WTC11 (cell line): ENCODE measurements at regions not wholly inside any gene's neighbourhood (a gene's known extent, or its start where the extent isn't known, plus 50 kb on each side); places are given as distances from the start of the nearest gene placed in this dataset.

Source experiments
- ATAC-seq: fragments of 200-7000 bp; cut with Tn5 transposase; 2 replicates; pipeline ENCODE4 v1.10.0; 2021; ENCODE audit warnings: mild to moderate bottlenecking, moderate library complexity
- CTCF ChIA-PET: fragments of 300-600 bp; sonication (Branson Sonifier 250); formaldehyde crosslinking; loops from one replicate; lab custom pipeline; 2021; ENCODE audit warnings: antibody characterized with exemption; lab: Charles Lee
- POLR2A ChIA-PET: fragments of 350-600 bp; sonication (Branson Sonifier 250); formaldehyde crosslinking; loops from one replicate; lab custom pipeline; 2021; ENCODE audit warnings: antibody characterized with exemption; lab: Charles Lee
- DNase-seq: peaks from one replicate; pipeline ENCODE4 v3.0.0; 2021; ENCODE audit warnings: low spot score
- H3K27ac Mint-ChIP-seq: 2 replicates; pipeline ENCODE4 v1.8.0; 2021; ENCODE audit warnings: mixed read lengths
- H3K27me3 Mint-ChIP-seq: 2 replicates; pipeline ENCODE4 v1.8.0; 2021; ENCODE audit warnings: low read depth, mild to moderate bottlenecking, moderate library complexity, mixed read lengths
- H3K36me3 Mint-ChIP-seq: 2 replicates; pipeline ENCODE4 v1.8.0; 2021; ENCODE audit warnings: mixed read lengths
- H3K4me1 Mint-ChIP-seq: 2 replicates; pipeline ENCODE4 v1.8.0; 2022; ENCODE audit warnings: mixed read lengths
- H3K4me3 Mint-ChIP-seq: 2 replicates; pipeline ENCODE4 v1.8.0; 2021; ENCODE audit warnings: mild to moderate bottlenecking, moderate library complexity, mixed read lengths
- H3K9me3 Mint-ChIP-seq: 2 replicates; pipeline ENCODE4 v1.8.0; 2021; ENCODE audit warnings: mixed read lengths
- AFF4 ChIP-seq: sonication (generic); formaldehyde crosslinking; IDR thresholded peaks from 2 replicates; pipeline ENCODE4 v1.8.1; 2023; ENCODE audit warnings: mild to moderate bottlenecking, missing genetic modification reagents, borderline replicate concordance
- ATF6 ChIP-seq: sonication (generic); formaldehyde crosslinking; IDR thresholded peaks from 2 replicates; pipeline ENCODE4 v1.8.1; 2023; ENCODE audit warnings: mild to moderate bottlenecking, missing genetic modification reagents
- CREM ChIP-seq: sonication (generic); formaldehyde crosslinking; IDR thresholded peaks from 2 replicates; pipeline ENCODE4 v1.8.1; 2022; ENCODE audit warnings: mild to moderate bottlenecking, missing genetic modification reagents, moderate library complexity
- E2F1 ChIP-seq: sonication (generic); formaldehyde crosslinking; IDR thresholded peaks from 2 replicates; pipeline ENCODE4 v1.8.0; 2022; ENCODE audit warnings: mild to moderate bottlenecking, missing genetic modification reagents
- ELF4 ChIP-seq: sonication (generic); formaldehyde crosslinking; IDR thresholded peaks from 2 replicates; pipeline ENCODE4 v1.8.1; 2022; ENCODE audit warnings: low read depth, mild to moderate bottlenecking, moderate library complexity, missing genetic modification reagents
- ESRRA ChIP-seq: sonication (generic); formaldehyde crosslinking; IDR thresholded peaks from 2 replicates; pipeline ENCODE4 v1.8.1; 2022; ENCODE audit warnings: mild to moderate bottlenecking, missing genetic modification reagents, borderline replicate concordance
- ETV6 ChIP-seq: sonication (generic); formaldehyde crosslinking; IDR thresholded peaks from 2 replicates; pipeline ENCODE4 v1.8.1; 2022; ENCODE audit warnings: mild to moderate bottlenecking, missing genetic modification reagents
- FOXK1 ChIP-seq: sonication (generic); formaldehyde crosslinking; IDR thresholded peaks from 2 replicates; pipeline ENCODE4 v1.8.0; 2022; ENCODE audit warnings: mild to moderate bottlenecking, moderate library complexity, missing genetic modification reagents
- GABPB1 ChIP-seq: sonication (generic); formaldehyde crosslinking; IDR thresholded peaks from 2 replicates; pipeline ENCODE4 v1.8.1; 2023; ENCODE audit warnings: mild to moderate bottlenecking, missing genetic modification reagents
- HMGA2 ChIP-seq: fragments of 250-450 bp; sonication (Bioruptor Pico); IDR thresholded peaks from 2 replicates; pipeline ENCODE4 v1.4.0; 2021; ENCODE audit warnings: mild to moderate bottlenecking, moderate library complexity
- HMGXB4 ChIP-seq: sonication (generic); formaldehyde crosslinking; IDR thresholded peaks from 2 replicates; pipeline ENCODE4 v1.8.1; 2023; ENCODE audit warnings: mild to moderate bottlenecking, moderate library complexity, missing genetic modification reagents
- KAT7 ChIP-seq: sonication (generic); formaldehyde crosslinking; IDR thresholded peaks from 2 replicates; pipeline ENCODE4 v1.8.1; 2023; ENCODE audit warnings: missing genetic modification reagents, mild to moderate bottlenecking, borderline replicate concordance
- MYBL2 ChIP-seq: sonication (generic); formaldehyde crosslinking; IDR thresholded peaks from 2 replicates; pipeline ENCODE4 v1.8.1; 2023; ENCODE audit warnings: mild to moderate bottlenecking, moderate library complexity, missing genetic modification reagents
- NR1H2 ChIP-seq: sonication (generic); formaldehyde crosslinking; IDR thresholded peaks from 2 replicates; pipeline ENCODE4 v1.9.0; 2021; ENCODE audit warnings: mild to moderate bottlenecking, moderate library complexity, missing genetic modification reagents
- SOX15 ChIP-seq: fragments of 250-450 bp; sonication (Bioruptor Pico); IDR thresholded peaks from 2 replicates; pipeline ENCODE4 v1.9.0; 2021; ENCODE audit warnings: mild to moderate bottlenecking
- SP1 ChIP-seq: sonication (generic); formaldehyde crosslinking; conservative IDR thresholded peaks from 2 replicates; pipeline ENCODE4 v1.8.1; 2022; ENCODE audit warnings: missing genetic modification reagents
- TEAD4 ChIP-seq: sonication (generic); formaldehyde crosslinking; IDR thresholded peaks from 2 replicates; pipeline ENCODE4 v1.8.0; 2022; ENCODE audit warnings: mild to moderate bottlenecking, missing genetic modification reagents
- ZBTB43 ChIP-seq: sonication (generic); formaldehyde crosslinking; IDR thresholded peaks from 2 replicates; pipeline ENCODE4 v1.8.1; 2023; ENCODE audit warnings: mild to moderate bottlenecking, missing genetic modification reagents
- ZMAT4 ChIP-seq: fragments of 250-450 bp; sonication (Bioruptor Pico); IDR thresholded peaks from 2 replicates; pipeline ENCODE4 v1.9.0; 2021; ENCODE audit warnings: mild to moderate bottlenecking
- ZNF232 ChIP-seq: sonication (generic); formaldehyde crosslinking; IDR thresholded peaks from 2 replicates; pipeline ENCODE4 v1.8.0; 2022; ENCODE audit warnings: mild to moderate bottlenecking, missing genetic modification reagents
- ZNF263 ChIP-seq: sonication (generic); formaldehyde crosslinking; IDR thresholded peaks from 2 replicates; pipeline ENCODE4 v1.8.1; 2022; ENCODE audit warnings: low read depth, mild to moderate bottlenecking, moderate library complexity, missing genetic modification reagents
- ZNF423 ChIP-seq: fragments of 250-450 bp; sonication (Bioruptor Pico); IDR thresholded peaks from 2 replicates; pipeline ENCODE4 v2.1.2; 2022; ENCODE audit warnings: mild to moderate bottlenecking, moderate library complexity
- ZNF671 ChIP-seq: fragments of 250-450 bp; sonication (Bioruptor Pico); IDR thresholded peaks from 2 replicates; pipeline ENCODE4 v1.8.0; 2021; ENCODE audit warnings: mild to moderate bottlenecking
- ZSCAN18 ChIP-seq: fragments of 250-450 bp; sonication (Bioruptor Pico); IDR thresholded peaks from 2 replicates; pipeline ENCODE4 v2.1.2; 2022; ENCODE audit warnings: mild to moderate bottlenecking, moderate library complexity

GRCh38 chr16:62764572-62764971 lies 728.3 kb upstream of the CDH8 start (continued):
- TF ChIP-seq AFF4 (CRISPR knock-in tag) (no peak), ZNF232 (CRISPR knock-in tag) (no peak), ZNF263 (no peak), CREM (CRISPR knock-in tag) (no peak), GABPB1 (CRISPR knock-in tag) (no peak), TEAD4 (no peak), ZBTB43 (no peak), ZSCAN18 (CRISPR knock-in tag) (no peak), HMGA2 (no peak)

GRCh38 chr16:62760398-62760797 lies 724.2 kb upstream of the CDH8 start:
- DNase-seq: no peak
- no peaks in the 10 kb centered on the region for H3K27me3 Mint-ChIP-seq
- ChIA-PET POLR2A (no interaction called here), CTCF (interaction anchor here (0.8 kb wide), 1 partner anchor 189 kb away, joined by 3 read pairs; no protein-coding TSS in a partner anchor)
- H3K27ac Mint-ChIP-seq: no peak overlapping the region
- H3K9me3 Mint-ChIP-seq: no peaks in the 10 kb centered on the region
- no peaks in the 10 kb centered on the region for H3K4me1 Mint-ChIP-seq
- no peak for ATAC-seq
- H3K36me3 Mint-ChIP-seq: no peaks in the 10 kb centered on the region
- no peak overlapping the region for H3K4me3 Mint-ChIP-seq
- TF ChIP-seq ETV6 (CRISPR knock-in tag): no peak
- no peak for TF ChIP-seq ELF4
- no peak for TF ChIP-seq FOXK1 (CRISPR knock-in tag)
- TF ChIP-seq ZNF423: no peak
- TF ChIP-seq ZNF671 (CRISPR knock-in tag): no peak
- no peak for TF ChIP-seq E2F1
- TF ChIP-seq ESRRA (CRISPR knock-in tag): no peak
- TF ChIP-seq NR1H2: no peak
- TF ChIP-seq ZBTB43: no peak
- TF ChIP-seq HMGXB4 (CRISPR knock-in tag): no peak
- TF ChIP-seq MYBL2 (CRISPR knock-in tag): no peak
- TF ChIP-seq KAT7: no peak
- no peak for TF ChIP-seq ATF6 (CRISPR knock-in tag)
- TF ChIP-seq SP1 (CRISPR knock-in tag): no peak
- no peak for TF ChIP-seq ZMAT4
- no peak for TF ChIP-seq ZNF263
- no peak for TF ChIP-seq SOX15 (CRISPR knock-in tag)
